ENCODE measurements at regions not wholly inside any gene's neighbourhood (a gene's known extent, or its start where the extent isn't known, plus 50 kb on each side); places are given as distances from the start of the nearest gene placed in this dataset.

- TF ChIP-seq CTCF (IDR thresholded peaks at IDR 0.05) = no peak
- Mint-ChIP-seq H3K36me3 (ENCODE audit: low read depth) (no peaks in the 10 kb centered on the region), H3K27me3 (ENCODE audit: insufficient read depth) (no peaks in the 10 kb centered on the region), H3K27ac (peak overlapping the region; percentile 42; the same call in 1 of the 2 replicates), H3K4me3 (no peak overlapping the region), H3K4me1 (ENCODE audit: low read depth) (peaks cover 59% of the 10 kb centered on the region), H3K9me3 (no peaks in the 10 kb centered on the region)
- peak; percentile 11 for DNase-seq
These were observed 707.8 kb upstream of the GOLIM4 start for GRCh38 chr3:168803536-168803935.

- no peak for DNase-seq
- no peaks in the 10 kb centered on the region for H3K36me3 Mint-ChIP-seq (ENCODE audit: low read depth)
- peaks cover 59% of the 10 kb centered on the region for H3K4me1 Mint-ChIP-seq (ENCODE audit: low read depth)
- no peak overlapping the region; the same call in 1 of the 2 replicates for H3K27ac Mint-ChIP-seq
- no peak overlapping the region for H3K4me3 Mint-ChIP-seq
- no peaks in the 10 kb centered on the region for H3K27me3 Mint-ChIP-seq (ENCODE audit: insufficient read depth)
- no peaks in the 10 kb centered on the region for H3K9me3 Mint-ChIP-seq
- TF ChIP-seq CTCF (IDR thresholded peaks at IDR 0.05) = no peak
These were observed 707.0 kb upstream of the GOLIM4 start for GRCh38 chr3:168802766-168803165.

- peak overlapping the region; percentile 76 for H3K27ac Mint-ChIP-seq
- TF ChIP-seq CTCF (IDR thresholded peaks at IDR 0.05) = no peak
- no peaks in the 10 kb centered on the region for H3K27me3 Mint-ChIP-seq (ENCODE audit: insufficient read depth)
- 0 out of 2 replicates have a peak overlapping the region, but pooled peaks have one; percentile 7 for H3K4me3 Mint-ChIP-seq
- H3K36me3 Mint-ChIP-seq (ENCODE audit: low read depth) = no peaks in the 10 kb centered on the region
- peak; percentile 66 for DNase-seq
- no peaks in the 10 kb centered on the region for H3K9me3 Mint-ChIP-seq
- H3K4me1 Mint-ChIP-seq (ENCODE audit: low read depth) = peaks cover 49% of the 10 kb centered on the region
These were observed 706.1 kb upstream of the GOLIM4 start for GRCh38 chr3:168801794-168802193.

- no peak for DNase-seq
- Mint-ChIP-seq H3K4me3 (no peak overlapping the region), H3K36me3 (ENCODE audit: low read depth) (no peaks in the 10 kb centered on the region), H3K27me3 (ENCODE audit: insufficient read depth) (no peaks in the 10 kb centered on the region), H3K27ac (no peak overlapping the region), H3K4me1 (ENCODE audit: low read depth) (peaks cover 4% of the 10 kb centered on the region), H3K9me3 (no peaks in the 10 kb centered on the region)
- TF ChIP-seq CTCF (IDR thresholded peaks at IDR 0.05) = no peak
These were observed 700.6 kb upstream of the GOLIM4 start for GRCh38 chr3:168796339-168796738.

GRCh38 chr3:168794427-168794826 lies 698.7 kb upstream of the GOLIM4 start:
- DNase-seq = no peak
- H3K36me3 Mint-ChIP-seq (ENCODE audit: low read depth) = no peaks in the 10 kb centered on the region

More at GRCh38 chr3:168794427-168794826, 698.7 kb upstream of the GOLIM4 start:
- Mint-ChIP-seq H3K27me3 (ENCODE audit: insufficient read depth) (no peaks in the 10 kb centered on the region), H3K9me3 (no peaks in the 10 kb centered on the region), H3K4me3 (no peak overlapping the region), H3K4me1 (ENCODE audit: low read depth) (no peaks in the 10 kb centered on the region), H3K27ac (no peak overlapping the region)
- TF ChIP-seq CTCF (IDR thresholded peaks at IDR 0.05) = no peak
